GM12874 (cell line): ENCODE measurements at regions not wholly inside any gene's neighbourhood (a gene's known extent, or its start where the extent isn't known, plus 50 kb on each side); places are given as distances from the start of the nearest gene placed in this dataset.

Experiments
- CTCF ChIP-seq: IDR thresholded peaks from 2 replicates; pipeline ENCODE4 v1.5.1; 2011; ENCODE audit warnings: low read depth, mild to moderate bottlenecking, control low read depth, low read length, moderate library complexity; ENCODE audit not compliant: insufficient read depth

GRCh38 chr6:15880262-15880973 lies 217.6 kb upstream of the DTNBP1 start:
- TF ChIP-seq CTCF: no peak

- TF ChIP-seq CTCF: no peak
Observed at GRCh38 chr6:15879371-15880261, 216.8 kb upstream of the DTNBP1 start.

- no peak for TF ChIP-seq CTCF
Observed at GRCh38 chr6:15877231-15877630, 214.4 kb upstream of the DTNBP1 start.

- no peak for TF ChIP-seq CTCF
Observed at GRCh38 chr6:15876406-15876805, 213.6 kb upstream of the DTNBP1 start.

- TF ChIP-seq CTCF: no peak
Observed at GRCh38 chr6:15875797-15876196, 213.0 kb upstream of the DTNBP1 start.

GRCh38 chr6:15874821-15875220 lies 212.0 kb upstream of the DTNBP1 start:
- no peak for TF ChIP-seq CTCF

GRCh38 chr6:15874326-15874725 lies 211.5 kb upstream of the DTNBP1 start:
- no peak for TF ChIP-seq CTCF
